ENCODE measurements at regions not wholly inside any gene's neighbourhood (a gene's known extent, or its start where the extent isn't known, plus 50 kb on each side); places are given as distances from the start of the nearest gene placed in this dataset.
"Not testable (repeated sequence)": the region's sequence is repeated elsewhere in the genome, so short reads cannot be mapped to it uniquely, and the experiment has no call there.

DNA sequence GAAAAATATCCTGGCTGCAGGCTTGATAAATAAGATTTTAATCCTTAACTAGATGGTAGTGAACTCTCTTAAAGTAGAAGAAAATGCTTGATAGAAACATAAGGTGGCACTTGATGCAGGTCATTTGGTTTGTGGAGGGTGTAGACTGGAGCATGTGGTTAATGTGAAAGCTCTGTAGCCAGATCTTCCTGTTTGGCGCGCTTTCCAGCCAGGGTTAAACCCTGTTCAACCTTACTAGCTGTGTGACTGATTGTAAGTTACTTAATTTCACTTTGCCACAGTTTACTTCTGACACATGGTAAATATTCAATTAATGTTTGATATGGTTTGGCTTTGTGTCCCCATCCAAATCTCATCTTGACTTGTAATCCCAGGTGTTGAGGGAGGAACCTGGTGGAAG, 394.0 kb downstream of the REEP3 start:
- DNase-seq (ENCODE audit: low read depth in 2 of 2, low spot score in 1 of 2), result no peak

DNA sequence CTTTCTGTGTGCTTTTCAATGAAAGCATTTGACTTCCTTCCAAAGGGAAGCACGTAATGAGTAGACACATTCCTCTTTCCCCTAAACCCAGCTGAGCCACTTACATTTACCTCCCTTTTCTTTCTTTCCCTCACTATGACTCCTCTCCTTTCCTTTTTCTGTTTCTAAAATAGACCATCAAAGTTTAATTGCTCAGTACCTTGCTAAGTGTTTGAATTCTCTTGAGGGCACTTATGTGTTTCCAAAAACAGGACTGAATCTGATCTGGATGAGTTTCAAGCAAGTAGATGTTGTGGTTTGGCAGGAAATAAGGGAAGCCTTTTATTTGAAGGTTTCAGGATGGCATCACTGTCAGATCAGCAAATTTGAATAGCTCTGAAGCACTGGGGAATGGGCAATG, 396.2 kb downstream of the REEP3 start:
- no peak for DNase-seq (ENCODE audit: low read depth in 2 of 2, low spot score in 1 of 2)

DNA sequence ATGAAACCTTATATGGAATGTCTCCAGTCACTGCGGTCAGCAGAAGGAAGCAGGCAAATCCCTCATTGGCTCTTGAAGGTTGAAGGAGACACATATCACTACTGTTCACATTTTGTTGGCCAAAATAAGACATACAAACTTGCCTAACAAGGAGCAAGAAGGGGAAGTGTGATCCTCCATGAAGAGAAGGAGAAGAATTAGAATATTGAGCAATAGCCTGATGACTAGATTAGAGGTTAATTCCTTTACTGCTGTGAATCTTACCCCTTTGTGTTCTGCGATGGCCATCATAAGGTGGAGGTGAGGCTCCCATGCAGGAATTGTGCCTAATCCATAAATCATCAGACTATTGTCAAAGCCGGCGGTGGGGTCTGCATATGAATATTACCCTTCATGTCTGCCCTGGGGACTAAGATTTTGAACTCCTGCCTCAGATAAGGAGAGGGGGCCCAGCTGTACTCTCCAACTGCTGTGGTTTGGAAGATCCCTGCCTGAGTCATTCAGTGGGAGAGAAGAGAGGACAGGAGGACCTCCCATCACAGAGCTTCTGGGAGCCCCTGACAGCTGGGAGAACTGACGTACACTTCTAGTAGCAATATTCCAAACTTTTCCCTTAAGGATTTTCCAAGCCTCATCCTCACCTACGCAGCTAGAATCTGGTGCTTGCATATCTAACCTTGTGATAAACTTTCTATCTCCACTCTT, 398.5 kb downstream of the REEP3 start:
- no peak for DNase-seq (ENCODE audit: low read depth in 2 of 2, low spot score in 1 of 2)

DNA sequence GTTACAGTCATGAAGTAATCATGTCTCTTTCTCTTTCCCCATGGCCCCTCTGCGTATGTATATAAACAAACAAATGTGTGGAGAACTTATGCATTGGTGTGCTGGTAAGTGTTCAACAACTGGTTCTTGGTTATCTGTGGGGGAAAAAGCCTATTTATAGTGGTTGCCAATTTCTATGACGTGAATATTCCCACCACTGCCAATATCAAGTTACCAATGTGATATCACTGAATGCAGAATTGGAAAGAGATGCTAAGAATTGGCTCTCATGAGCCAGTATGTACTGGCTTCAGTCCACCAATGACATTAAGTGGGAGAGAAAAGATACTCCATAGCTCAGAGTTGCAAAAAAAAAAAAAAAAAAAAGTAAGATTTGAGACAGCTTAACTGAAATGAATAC, 399.7 kb downstream of the REEP3 start:
- no peak for DNase-seq (ENCODE audit: low read depth in 2 of 2, low spot score in 1 of 2)

DNA sequence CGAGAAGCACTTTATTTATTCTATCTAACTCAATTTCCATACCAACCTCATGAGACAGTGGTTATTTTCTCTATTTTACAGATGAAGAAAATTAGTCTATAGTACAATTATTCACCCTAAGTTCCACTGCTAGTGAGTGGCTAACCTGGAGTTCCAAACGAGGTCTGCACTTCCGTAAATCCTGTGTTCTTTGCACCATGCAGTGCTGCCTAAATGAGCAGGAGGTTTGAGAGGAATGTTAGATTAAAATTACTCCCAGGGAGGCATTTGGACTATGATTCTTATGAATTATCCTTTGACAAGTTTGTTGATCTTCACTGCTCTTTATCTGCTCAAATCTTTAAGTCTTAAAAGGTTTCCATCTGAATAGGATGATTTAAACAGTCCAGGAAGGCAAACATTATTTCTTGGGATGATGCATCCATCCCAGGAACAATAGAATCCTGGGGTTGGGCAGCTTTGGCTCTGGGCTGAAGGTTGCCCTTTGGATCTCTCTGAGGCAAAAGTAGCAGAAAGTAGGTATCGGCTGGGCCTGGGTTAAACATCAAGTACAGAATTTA, 400.8 kb downstream of the REEP3 start:
- no peak for DNase-seq (ENCODE audit: low read depth in 2 of 2, low spot score in 1 of 2)

DNA sequence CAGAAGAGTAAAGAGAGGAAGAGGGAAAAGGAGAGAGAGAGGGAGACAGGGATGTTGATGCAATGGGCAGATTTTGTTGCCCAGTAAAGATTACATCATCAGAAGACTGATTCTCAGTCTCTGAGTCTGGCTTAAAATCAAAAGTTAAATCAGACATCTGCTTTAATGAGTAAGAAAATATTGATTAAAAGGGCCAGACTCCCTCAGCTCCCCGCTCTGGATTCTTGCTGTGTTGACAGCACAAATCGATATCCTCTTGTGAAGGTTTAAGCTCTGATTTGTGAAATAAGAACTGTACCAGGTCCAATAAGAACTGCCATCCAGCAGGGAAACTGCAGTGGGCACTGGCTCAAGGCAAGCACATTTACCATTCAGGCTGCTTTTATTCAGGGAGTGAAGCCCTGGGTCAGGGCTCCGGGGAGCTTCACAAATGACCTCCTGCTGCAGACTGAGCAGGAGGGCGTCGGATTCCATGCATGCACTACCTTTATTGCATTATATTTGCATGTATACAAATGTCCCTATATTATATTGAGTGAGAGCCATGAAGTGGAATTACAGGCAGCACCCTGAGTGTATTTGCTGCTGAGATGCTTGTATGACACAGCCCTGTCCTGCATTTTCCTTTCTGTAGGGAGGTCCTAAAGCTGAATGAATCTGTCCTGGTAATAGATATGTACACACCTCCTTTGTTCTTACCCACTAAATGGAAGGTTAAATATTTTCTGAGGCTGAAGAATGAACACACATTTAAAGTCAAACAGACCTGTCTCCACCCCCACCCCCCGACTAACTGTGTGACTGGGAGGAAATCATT, 401.5 kb downstream of the REEP3 start:
- DNase-seq (ENCODE audit: low read depth in 2 of 2, low spot score in 1 of 2), result no peak

DNA sequence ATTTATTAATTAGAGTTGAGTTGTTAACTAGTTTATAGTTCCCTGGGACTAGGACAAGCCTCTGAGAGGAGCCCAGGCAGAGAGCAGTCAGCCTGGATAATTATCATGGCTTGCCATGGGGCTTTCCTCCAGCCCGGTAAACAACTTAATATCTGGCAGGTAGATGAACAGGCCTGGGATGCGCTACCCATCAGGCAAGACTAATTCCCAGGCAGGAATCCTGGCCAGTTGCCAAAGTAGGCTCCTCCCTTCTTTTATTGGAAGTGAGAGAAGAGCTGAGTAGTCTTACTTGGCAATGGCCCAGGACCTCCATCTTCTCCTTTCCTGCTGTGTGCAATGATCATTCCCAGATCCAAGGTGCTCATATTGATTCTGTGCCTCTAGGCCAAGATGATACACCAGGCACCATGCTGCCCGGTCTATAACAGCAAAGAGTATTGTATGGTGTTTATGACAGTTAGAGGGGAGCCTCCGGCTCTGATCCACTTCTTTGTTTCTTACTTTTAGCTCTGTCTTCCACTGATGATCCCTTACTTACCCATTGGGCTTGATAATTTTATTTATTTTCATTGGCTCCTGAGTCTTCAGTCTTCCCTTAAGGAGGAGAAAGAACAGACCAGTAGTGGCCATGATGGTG, 408.7 kb downstream of the REEP3 start:
- DNase-seq (ENCODE audit: low read depth in 2 of 2, low spot score in 1 of 2), result no peak

DNA sequence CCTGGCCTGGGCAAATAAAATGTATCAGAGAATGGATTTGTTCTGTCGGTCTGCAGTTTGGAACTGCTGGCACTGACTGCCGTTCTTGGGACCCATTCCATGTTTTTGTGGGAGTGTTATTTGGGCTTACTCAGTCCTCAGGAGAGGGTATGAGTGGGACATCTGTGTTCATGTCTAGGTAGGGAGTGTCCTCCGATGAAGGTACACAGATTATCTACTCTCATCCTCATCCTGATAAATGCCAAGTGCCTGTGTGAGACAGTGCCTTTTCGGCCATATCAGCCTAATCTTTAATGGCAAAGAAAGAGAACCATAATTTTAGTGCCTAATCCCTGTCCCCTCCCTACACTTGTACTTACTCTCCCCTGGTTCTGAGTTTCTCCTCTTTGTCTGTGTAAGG, 409.4 kb downstream of the REEP3 start:
- DNase-seq (ENCODE audit: low read depth in 2 of 2, low spot score in 1 of 2), result no peak

DNA sequence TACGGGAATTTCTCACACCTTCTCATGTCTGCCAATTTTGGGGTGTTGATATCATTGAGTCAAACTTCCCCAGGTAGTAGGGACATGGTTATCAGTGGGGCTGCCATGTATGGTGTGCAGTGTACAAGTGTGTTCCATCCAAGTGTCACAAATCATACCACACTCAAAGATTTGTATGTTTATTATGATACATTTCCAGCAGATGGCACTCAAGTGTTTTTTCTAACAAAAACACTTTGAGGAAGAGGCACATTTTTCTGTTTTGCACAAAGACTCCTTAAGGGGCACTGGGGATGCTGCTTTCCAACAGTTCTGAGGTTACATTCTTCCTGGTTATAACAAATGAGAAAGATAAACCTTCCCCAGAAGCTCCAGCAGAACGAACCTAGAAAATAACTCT, 414.5 kb downstream of the REEP3 start:
- no peak for DNase-seq (ENCODE audit: low read depth in 2 of 2, low spot score in 1 of 2)

DNA sequence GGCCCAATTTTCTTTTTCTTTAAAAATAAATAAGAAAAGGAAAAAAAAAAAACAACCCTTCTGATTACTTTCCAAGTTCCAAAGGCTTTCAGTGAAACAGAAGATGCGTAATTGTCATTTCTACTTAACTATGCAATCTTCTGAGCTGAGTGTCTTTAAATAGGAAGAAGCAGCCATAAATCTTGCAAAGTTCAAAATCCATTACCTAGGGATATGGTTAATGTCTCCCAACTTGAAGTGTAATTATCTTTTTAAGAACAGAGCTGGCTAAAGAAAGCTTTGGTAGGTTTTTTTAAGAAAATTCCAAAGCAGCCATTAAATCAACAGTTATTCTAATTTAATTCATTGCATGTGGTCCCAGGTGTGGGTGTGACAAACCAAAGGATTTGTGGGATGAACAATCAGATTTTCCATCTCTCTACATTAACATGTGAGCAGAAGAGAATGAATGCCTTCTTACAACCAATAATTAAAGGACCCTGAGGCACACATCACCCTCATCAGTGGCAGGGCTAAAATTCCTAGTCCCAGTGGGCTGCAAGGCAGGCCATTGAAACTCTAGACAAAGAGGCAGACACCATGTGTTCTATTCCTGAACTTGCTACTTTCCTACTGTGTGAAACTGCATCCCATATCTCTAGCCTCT, 419.2 kb downstream of the REEP3 start:
- DNase-seq (ENCODE audit: low read depth in 2 of 2, low spot score in 1 of 2), result no peak

DNA sequence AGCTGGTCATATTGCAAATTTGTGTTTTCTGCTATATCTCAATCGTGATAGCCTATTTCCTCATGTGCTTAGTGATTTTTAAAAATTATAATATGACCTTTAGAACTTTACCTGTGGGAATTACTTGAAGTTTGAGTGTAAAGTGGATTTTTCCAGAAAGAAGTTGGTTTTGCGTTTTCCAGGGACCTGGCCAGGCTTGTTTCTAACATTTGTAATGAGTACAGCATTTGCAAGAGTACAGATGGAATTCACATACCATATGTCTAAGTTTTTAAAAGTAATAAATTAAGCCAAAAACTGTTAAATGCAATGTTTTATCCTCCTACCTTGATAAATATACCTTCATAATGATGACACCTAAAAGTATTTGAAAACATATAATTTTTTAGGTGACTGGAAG, 443.2 kb downstream of the REEP3 start:
- DNase-seq (ENCODE audit: low read depth in 2 of 2, low spot score in 1 of 2), result no peak

DNA sequence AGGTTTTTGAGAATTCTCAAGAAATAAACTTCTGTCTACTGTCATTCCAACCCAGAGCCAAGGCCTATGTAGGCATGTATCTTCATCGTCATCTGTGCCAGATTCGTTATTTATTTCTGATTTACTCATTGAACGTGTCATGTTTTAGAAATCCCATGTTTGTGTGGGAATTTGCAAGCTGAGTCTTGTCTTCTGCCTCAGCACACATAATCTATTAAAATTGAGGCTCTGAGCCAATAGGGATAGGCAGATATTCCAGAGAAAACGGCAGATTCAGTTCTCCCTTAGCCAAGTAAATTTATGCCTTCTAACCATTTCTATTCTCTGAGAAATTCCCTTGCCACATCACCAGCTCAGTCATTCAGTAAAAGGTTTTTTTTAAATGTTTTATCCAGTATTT, 444.6 kb downstream of the REEP3 start:
- no peak for DNase-seq (ENCODE audit: low read depth in 2 of 2, low spot score in 1 of 2)

DNA sequence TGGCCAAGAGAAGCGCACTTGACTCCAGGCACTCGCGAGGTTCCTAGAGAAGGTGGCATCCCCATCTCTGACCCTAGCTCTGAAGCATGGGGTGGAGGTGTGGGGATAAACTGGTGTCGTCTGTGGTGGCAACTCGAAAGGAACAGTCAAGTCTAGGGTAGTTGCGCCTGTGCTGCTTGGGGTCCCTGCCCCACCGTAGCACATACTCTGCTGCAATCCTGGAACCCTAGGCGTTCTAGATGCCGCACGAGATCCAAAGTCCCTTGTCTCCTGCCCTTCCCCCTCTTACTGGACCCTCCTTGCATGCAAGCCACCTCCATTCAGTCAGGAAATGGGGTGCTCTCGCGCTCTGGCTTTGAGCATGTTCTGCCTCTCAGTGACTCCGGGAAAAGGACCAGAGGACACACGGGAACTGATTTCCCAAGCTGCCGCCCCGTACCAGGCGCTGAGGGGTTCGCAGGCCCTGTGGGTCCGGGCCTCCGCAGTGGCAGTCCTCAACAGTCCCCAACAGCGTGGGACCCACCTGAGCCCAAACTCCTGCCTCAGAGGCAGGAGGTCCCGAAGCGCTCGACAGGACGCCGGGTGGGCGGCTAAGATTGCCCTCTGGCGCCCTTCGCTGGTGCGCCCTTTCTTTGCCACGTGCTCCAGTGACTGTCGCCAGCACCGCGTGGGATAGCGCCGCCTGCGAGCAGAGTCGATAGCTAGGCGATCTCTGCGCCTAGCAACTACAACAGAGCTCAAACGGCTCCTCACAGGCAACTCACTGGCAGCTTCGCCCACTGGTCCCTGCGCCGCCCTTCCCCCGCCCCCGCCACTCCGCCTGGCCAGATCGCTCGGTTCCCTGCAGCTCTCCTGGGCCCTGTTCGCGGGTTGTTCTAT, 452.0 kb downstream of the REEP3 start:
- DNase-seq (ENCODE audit: low read depth in 2 of 2, low spot score in 1 of 2), result no peak

DNA sequence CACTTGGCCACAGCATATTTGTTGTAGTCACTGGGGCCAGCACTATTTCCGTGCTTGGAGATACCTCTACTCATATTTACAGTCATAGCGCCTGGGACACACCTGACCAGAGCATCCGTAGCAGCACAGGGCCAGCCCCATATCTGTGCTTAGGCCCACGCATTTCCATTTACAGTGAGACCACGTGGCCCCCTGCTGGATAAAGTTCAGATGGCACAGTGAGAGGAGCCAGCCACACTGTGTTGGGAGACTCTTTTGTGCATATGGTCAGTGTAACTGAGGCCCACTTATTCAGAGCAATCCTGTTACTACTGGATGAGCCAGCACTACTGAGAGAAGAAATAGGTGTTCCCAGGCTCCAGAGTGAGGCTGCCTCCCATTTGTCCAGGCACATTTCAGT, 455.3 kb downstream of the REEP3 start:
- DNase-seq (ENCODE audit: low read depth in 2 of 2, low spot score in 1 of 2), result no peak

DNA sequence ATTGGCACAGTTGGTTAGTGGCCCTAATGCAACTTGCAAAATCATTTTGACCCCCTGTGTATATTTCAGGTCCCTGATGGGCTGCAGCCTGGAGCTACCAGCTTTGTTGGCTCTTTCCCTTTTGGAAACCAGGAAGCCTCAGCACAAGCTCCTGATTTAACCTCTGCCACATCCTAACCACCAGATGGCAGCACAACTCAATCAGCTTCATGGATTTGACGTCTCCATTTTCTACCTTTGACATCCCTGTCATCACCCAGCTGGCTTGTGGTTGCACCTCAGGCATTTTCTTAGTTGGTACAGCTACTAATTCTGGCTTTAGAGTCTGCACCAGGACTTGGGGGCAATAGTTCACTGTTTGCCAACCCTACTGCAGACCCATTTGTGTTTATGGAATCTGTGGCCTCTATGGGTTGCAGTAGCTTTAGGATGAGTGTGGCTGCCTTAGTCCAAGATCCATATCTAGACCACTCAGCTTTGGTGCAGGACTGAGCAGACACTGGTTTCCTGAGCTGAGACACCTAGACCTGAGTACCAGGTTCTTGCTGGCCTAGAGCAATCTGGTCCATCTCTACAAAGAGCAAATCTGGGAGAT, 456.2 kb downstream of the REEP3 start:
- DNase-seq (ENCODE audit: low read depth in 2 of 2, low spot score in 1 of 2), result no peak

DNA sequence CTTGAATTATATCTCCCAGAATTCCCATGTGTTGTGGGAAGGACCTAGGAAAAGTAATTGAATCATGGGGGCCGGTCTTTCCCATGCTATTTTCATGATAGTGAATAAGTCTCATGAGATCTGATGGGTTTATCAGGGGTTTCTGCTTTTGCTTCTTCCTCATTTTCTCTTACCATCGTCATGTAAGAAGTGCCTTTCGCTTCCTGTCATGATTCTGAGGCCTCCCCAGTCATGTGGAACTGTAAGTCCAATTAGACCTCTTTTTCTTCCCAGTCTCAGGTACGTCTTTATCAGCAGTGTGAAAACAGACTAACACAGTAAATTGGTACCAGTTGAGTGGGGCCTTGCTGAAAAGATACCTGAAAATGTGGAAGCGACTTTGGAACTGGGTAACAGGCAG, 459.7 kb downstream of the REEP3 start:
- DNase-seq (ENCODE audit: low read depth in 2 of 2, low spot score in 1 of 2), result not testable (repeated sequence)

DNA sequence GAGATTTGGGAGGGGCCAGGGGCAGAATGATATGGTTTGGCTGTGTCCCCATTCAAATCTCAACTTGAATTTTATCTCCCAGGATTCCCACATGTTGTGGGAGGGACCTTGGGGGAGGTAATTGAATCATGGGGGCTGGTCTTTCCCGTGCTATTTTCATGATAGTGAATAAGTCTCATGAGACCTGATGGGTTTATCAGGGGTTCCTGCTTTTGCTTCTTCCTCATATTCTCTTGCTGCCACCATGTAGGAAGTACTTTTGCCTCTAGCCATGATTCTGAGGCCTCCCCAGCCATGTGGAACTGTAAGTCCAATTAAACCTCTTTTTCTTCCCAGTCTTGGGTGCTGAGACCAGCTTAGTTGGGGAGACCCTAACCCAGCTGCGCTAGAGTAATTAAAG, 462.9 kb downstream of the REEP3 start:
- not testable (repeated sequence) for DNase-seq (ENCODE audit: low read depth in 2 of 2, low spot score in 1 of 2)

DNA sequence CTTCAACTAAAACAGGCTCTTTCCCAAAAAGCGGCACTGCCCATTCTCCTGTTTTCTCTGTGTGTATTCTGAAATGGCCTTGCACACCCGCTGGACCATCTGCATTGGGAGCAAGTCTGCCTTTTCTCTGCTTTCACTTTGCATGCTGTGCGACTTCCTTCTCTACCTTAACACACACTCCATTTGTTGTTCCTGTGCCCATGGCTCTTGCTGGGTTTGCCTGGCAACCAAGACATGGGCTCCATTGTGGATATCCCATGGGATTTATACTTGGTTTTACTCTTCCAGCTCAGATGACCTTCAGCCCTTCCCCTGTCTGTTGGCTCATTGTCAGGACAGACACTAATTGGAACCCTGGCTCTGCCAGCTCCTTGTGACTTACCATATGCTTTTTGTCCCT, 465.3 kb downstream of the REEP3 start:
- DNase-seq (ENCODE audit: low read depth in 2 of 2, low spot score in 1 of 2), result no peak

DNA sequence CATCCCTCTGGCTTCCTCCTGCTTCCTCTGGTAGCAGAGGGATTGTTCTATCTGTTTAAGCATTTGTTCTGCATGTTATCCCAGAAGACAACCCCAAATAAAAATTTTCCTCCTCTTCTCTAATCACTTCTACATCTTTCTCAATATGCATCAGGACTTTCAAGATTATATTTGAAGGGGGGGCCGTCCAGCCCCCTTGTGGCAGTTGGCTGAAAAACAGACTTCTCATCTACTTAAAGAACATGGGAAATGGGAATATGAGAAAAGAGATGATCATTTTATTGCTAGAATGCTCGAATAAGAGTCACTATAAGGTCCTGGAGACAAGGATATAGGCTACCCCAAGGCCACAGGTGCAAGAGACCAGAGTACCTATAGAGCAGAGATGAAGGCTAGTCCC, 466.0 kb downstream of the REEP3 start:
- no peak for DNase-seq (ENCODE audit: low read depth in 2 of 2, low spot score in 1 of 2)

DNA sequence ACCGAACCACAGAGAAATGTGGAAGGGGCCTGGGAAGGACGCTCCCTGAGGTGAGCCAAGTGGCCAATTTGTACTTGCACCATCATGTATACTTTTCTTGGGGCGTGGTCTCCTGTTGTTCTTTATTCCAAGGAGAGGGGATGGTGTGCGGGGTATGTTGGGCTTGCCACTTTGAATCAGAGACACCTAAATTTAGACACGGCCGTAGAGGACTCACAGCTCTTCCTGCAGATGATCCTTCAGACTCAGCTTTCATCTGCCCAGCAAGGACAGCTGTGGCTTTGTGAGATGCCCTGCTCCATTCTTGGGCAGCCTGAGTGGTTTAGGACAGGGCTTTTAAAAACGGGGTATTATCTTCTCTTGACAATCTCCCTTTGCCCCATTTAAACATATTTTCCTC, 473.2 kb downstream of the REEP3 start:
- DNase-seq (ENCODE audit: low read depth in 2 of 2, low spot score in 1 of 2), result no peak

Measured in stimulated activated CD8-positive, alpha-beta memory T cell treated with anti-CD3 and anti-CD28 coated beads, Interleukin-4, amount 100 ng/mL, for 1 hour (primary cell).